ENCODE measurements at regions not wholly inside any gene's neighbourhood (a gene's known extent, or its start where the extent isn't known, plus 50 kb on each side); places are given as distances from the start of the nearest gene placed in this dataset.

DNA sequence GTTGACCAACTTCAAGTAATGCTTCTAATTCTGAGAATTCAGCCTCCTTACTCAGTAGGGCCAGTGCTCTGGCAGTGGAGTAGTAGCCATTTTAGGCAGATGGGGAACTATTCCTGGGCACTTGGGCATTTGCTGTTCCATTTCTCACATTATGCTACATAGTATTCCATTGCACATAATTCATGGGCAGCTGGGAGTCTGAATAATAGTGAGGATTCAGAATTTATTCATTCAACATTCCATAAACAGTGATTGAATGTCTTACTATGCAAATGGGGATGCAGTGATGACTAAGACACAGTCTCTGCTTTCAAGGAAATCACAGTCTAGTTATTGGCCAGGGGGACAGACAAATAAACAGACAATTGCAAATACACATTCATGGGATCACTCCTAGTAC lies 301.0 kb upstream of the KCNN2 start:
- TF ChIP-seq, protein P1, sequence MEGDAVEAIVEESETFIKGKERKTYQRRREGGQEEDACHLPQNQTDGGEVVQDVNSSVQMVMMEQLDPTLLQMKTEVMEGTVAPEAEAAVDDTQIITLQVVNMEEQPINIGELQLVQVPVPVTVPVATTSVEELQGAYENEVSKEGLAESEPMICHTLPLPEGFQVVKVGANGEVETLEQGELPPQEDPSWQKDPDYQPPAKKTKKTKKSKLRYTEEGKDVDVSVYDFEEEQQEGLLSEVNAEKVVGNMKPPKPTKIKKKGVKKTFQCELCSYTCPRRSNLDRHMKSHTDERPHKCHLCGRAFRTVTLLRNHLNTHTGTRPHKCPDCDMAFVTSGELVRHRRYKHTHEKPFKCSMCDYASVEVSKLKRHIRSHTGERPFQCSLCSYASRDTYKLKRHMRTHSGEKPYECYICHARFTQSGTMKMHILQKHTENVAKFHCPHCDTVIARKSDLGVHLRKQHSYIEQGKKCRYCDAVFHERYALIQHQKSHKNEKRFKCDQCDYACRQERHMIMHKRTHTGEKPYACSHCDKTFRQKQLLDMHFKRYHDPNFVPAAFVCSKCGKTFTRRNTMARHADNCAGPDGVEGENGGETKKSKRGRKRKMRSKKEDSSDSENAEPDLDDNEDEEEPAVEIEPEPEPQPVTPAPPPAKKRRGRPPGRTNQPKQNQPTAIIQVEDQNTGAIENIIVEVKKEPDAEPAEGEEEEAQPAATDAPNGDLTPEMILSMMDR (IDR thresholded peaks at IDR 0.05; ENCODE audit: insufficient read depth, low read length), result no peak
- no peak for TF ChIP-seq POLR2AphosphoS5 (IDR thresholded peaks at IDR 0.05; ENCODE audit: low read depth)

All from HL-60 (cell line).